Prostate gland (tissue), 2 donors: ENCODE measurements at regions not wholly inside any gene's neighbourhood (a gene's known extent, or its start where the extent isn't known, plus 50 kb on each side); places are given as distances from the start of the nearest gene placed in this dataset.

Experiments used
- CTCF ChIP-seq, 4 experiments: fragments of 200-600 bp in 2 of 4; fragments of 450-650 bp in 2 of 4; sonication (generic) in 2 of 4; IDR thresholded peaks; 1 replicate in 3 of 4; 2 replicates in 1 of 4; pipeline ENCODE4 v1.5.1; 2016 to 2019; ENCODE audit warnings: antibody characterized with exemption in 4 of 4, mild to moderate bottlenecking in 2 of 4, moderate library complexity in 2 of 4
- POLR2A ChIP-seq: fragments of 450-650 bp; IDR thresholded peaks from one replicate; pipeline ENCODE4 v1.6.1; 2016; ENCODE audit warnings: antibody characterized with exemption, mild to moderate bottlenecking
- POLR2AphosphoS5 ChIP-seq: sonication (generic); formaldehyde crosslinking; IDR thresholded peaks from one replicate; pipeline ENCODE4 v1.6.1; 2017; ENCODE audit warnings: antibody characterized with exemption

DNA sequence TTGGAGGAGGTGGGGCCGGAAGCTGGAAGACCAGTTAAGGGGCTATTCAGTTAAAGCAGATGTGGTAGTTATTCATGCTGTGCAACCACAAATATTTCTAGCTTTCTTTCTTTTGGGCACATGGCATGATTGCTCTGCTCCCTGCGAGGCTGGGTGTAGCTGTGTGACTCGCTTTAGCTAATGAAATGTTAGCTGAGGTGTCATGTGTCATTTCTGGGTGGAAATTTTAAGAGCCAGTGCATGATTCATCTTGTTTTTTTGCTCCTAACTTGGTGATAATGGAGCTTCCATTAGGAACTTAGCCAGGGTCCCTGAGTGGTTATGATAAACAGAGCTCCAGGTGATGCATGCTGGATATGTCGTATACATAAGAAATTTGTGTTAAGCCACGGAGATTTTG lies 300.6 kb downstream of the SATB1 start:
- TF ChIP-seq CTCF (IDR thresholded peaks at IDR 0.05): no peak
- TF ChIP-seq POLR2A: no peak
- TF ChIP-seq POLR2AphosphoS5: no peak
